ENCODE measurements at regions not wholly inside any gene's neighbourhood (a gene's known extent, or its start where the extent isn't known, plus 50 kb on each side); places are given as distances from the start of the nearest gene placed in this dataset.

DNA sequence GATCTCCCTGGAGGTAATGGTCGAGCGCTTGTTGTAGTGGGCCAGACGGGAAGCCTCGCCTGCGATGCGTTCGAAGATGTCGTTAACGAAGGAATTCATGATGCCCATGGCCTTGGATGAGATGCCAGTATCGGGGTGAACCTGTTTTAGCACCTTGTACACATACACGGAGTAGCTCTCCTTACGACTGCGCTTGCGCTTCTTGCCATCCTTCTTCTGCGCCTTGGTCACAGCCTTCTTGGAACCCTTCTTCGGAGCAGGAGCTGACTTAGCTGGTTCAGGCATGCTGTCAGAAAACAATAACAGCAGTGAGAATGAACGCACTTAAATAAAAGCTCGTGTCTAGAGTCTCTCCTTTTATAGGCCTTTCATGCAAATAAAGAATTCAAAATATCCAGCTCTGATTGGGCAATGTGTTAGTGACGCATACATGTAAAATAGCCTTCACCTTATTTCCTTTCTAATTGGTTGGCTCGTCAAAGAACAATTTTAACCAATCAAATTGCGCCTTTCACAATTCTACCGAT, 129.2 kb downstream of the HFE start:
- DNase-seq: peak; percentile 87

DNA sequence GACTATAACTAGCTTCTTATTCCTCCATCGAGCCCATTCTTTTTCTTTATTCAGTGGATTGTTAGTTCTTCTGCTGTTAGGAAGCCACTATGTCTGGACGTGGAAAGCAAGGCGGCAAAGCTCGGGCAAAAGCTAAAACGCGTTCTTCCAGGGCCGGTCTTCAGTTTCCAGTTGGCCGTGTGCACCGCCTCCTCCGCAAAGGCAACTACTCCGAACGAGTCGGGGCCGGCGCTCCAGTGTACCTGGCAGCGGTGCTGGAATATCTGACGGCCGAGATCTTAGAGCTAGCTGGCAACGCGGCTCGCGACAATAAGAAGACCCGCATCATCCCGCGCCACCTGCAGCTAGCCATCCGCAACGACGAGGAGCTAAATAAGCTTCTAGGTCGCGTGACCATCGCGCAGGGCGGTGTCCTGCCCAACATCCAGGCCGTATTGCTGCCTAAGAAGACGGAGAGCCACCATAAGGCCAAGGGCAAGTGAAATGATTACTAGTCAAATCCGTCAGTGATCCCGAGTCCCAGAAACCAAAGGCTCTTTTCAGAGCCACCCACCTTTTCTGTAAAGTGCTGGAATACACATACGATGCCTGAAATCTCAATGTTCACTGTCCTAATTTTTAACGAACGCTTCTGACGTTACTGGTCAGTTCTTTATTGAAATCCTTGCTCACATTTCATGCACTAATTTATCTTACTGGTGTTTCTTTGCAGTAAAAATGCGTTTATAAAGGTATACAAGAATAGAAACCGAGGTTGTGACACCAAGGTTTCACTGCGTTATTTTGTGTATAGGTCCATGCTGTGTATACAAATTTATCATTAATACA, 129.9 kb downstream of the HFE start:
- no peak for DNase-seq

DNA sequence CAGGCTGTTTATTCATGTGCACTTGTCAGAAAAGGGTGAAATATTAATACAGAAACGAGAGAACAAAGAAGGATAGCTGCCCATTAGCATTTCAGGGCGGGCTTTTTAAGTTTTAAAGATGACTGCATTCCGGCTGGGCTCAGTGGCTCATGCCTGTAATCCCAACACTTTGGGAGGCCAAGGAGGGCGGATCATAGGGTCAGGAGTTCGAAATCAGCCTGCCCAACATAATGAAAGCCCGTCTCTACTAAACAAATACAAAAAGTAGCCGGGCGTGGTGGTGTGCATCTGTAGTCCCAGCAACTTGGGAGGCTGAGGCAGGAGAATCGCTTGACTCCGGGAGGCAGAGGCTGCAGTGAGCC, 130.5 kb downstream of the HFE start:
- DNase-seq: no peak

DNA sequence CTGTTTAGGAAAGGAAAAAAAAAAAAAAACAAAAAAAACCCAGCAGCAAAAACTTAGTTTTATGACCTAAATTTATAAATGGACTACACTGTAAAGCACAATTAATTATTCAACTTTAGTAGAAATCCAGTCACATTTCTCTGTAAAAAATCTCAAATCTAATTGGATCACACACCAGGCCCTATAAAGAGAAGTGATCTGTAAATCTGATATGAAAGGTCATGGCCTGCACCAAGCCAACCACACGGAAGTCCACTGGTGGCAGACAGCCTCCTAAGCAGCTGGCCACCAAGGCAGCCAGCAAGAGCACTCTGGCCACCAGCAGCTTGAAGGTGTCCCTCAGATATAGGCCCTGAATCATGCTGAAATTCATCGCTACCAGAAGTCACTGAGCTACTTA, 131.6 kb downstream of the HFE start:
- no peak for DNase-seq

DNA sequence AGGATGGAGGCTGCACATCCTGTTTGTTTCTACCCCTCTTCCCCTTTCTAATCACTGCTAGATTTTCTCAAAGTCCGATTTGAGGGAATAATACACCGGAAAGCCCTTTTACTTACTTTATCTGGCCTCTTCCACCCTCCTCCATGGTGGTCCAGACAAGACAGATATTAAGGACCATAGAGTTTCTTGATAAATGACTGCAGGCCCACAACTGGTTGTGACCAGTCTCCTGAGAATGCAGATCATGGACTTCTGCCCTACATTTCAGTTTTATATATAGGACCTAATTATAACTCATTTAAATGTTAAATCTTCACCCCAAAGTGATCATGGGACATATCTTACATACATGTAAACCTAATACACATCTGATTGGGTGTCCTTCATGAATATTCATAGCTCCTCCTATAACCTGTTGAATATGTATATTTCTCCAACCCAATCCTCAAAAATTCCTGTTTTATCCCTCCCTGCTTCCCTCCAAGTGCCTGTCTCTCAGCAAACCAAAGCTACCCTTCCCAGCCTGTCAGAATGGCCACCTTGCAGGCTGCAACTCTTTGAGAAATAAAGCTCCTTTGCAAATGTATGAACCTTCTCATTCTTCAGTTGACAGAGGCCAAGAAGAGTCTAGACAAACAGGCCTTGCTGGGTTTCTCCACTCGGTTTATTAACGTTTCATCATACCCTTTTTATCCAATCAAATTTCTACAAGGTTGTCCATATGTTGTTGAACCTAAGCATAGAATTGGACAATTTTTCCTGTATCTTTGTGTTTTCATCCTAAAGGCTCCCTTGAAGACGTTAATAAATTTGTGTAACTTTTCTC, 133.1 kb downstream of the HFE start:
- no peak for DNase-seq

DNA sequence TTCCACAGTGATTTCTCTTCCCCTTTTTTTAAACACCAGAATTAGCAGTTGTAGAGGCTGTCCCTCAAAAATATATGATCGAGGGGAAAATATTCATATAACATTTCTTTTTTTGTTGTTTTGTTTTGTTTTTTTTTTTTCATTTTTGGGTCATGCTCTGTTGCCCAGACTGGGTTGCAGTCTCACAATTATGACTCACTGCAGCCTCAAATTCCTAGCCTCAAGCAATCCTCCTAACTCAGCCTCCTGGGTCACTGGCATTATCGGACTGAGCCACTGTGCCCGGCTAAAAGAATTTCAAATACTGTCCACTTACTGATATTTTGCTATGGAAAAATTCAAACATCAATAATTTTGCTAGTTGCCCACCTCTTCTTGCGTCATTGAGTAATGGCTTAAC, 134.0 kb downstream of the HFE start:
- DNase-seq: no peak

GRCh38 chr6:26222571-26222970, 135.3 kb downstream of the HFE start:
- peak; percentile 3 for DNase-seq

DNA sequence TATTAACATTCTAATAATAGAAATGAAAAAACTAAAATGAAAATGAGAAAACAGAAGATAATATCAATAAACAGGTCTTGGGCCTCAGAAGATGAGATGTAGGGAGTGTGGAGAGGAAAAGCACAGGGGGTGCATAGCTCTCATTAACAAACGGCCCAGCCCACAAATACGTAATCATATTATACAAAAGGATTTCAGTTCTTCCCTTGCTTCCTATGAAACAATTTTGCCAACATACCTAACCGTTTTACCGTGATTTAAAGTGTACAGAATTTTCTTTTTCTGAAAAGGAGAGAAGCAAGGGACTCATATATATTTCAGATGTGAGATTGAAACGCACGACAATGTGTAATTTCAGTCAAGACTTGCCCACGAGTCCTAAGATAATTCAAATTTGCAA, 136.0 kb downstream of the HFE start:
- peak; percentile 17 for DNase-seq

DNA sequence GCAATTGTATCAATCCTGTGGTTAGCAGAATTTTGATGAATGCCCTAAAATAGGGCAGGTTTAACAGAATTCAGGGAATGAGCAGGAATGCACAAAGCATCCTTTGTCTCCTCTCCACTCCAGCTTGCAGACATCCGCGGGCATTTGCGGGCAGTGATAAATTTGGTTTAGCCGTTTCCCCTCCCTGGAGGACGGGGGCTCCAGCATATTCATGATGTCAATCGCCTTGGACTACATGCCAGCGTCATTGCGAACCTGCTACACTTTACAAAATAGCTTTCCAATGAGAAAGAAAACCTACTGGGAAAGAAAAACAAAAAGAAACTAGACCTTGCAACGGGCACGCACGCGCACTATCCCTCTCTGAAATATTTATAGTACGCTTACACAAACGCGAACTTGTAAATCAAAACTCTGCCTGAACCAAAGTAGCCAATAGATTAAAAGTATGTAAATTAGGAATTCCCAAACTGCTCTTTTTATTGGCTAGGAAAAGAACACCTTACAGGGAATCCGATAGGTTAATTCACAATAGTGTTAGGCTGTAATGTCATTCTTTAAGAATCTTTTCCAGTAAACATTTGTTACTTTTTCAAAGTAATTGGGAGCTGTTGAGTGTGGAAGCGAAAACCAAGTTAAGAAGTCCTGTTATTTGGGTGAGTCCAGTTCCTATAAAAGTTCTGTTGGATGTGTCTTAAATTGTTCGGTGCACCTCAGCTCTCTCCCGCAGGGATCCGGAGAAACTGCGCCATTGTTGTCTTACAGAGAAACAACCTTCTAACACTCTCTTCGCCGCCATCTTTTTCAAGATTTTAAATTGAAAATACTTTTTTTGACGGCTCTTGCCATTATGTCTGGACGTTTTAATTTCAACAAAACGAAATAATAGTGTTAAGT, 136.7 kb downstream of the HFE start:
- peak; percentile 87 for DNase-seq

GRCh38 chr6:26224547-26224912, 137.3 kb downstream of the HFE start:
- DNase-seq: no peak

DNA sequence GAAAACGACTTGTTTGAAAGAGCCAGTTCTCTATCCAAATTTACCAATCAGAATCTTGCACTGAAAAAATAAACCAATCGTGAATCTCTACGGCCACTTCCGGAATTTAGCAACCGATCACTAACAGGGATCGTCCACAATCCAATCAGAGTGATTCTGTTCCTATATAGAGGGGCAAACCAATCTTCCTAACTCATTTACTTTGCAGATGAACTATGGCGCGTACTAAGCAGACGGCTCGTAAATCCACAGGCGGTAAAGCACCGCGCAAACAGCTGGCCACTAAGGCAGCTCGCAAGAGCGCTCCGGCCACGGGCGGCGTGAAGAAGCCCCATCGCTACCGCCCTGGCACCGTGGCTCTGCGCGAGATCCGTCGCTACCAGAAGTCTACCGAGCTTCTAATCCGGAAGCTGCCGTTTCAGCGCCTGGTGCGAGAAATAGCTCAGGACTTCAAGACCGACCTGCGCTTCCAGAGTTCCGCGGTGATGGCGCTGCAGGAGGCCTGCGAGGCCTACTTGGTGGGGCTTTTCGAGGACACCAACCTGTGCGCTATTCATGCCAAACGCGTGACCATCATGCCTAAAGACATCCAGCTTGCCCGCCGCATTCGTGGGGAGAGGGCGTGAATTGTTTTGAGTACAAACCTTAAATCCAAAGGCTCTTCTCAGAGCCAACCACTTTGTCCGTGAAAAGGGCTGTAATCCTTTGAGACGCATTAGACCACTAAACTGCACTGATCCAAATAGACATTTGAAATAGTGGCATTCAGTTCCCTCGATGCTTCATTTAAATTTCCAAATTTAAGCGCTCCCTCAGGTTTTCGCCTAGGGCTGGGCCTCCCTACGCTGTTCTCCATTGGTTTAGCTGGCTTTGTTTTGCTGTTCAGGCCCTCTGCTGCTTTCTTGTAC, 138.0 kb downstream of the HFE start:
- no peak for DNase-seq

DNA sequence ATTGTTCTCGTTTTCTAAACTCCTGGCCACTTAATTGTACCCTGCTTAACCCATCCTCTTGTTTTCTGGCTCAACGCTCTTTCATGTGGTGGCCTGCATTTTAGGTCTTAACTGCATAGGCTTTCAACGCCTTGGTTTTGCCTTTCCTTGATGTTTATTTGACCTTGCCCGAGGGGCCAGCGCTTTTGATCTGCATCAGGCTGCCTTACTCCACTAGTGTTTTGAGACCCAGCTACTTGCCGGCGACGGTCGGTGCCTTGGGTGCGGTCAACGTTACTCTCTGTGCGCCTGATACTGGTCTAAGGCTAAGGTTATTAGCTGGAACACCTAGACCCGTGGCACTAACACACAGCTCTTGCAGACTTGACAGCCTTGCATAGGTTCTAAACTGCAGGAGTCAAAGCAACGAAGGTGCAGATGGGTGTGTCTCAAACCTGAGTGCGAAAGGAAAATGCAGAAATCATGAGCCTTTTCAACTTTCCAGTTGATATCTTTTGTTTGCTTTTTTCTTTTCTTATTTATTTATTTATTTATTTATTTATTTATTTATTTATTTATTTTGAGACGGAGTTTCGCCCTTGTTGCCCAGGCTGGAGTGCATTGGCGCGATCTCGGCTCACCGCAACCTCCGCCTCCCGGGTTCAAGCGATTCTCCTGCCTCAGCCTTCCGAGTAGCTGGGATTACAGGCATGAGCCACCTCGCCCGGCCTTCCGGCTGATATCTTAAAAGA, 138.8 kb downstream of the HFE start:
- no peak for DNase-seq

- no peak for DNase-seq
These were observed 138.4 kb upstream of the BTN3A2 start for GRCh38 chr6:26226579-26226967.

DNA sequence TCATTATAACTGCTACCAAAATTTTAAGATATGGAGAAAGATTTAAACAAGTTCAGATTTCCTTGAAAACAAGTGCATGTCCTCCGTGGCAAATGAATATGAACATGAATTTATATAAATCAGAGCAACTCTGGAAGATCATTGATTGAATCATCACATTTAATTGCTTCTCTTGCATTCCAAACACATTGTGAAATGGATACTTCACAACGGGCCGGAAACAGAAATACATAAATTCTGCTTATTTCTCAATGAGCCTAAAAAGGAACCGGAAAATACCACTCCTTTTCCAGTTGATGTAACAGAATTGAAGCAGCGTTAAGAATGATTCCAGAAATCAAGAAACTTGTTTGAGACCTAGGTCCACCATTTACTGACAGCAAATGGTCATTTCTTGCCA, 134.6 kb upstream of the BTN3A2 start:
- DNase-seq: no peak

DNA sequence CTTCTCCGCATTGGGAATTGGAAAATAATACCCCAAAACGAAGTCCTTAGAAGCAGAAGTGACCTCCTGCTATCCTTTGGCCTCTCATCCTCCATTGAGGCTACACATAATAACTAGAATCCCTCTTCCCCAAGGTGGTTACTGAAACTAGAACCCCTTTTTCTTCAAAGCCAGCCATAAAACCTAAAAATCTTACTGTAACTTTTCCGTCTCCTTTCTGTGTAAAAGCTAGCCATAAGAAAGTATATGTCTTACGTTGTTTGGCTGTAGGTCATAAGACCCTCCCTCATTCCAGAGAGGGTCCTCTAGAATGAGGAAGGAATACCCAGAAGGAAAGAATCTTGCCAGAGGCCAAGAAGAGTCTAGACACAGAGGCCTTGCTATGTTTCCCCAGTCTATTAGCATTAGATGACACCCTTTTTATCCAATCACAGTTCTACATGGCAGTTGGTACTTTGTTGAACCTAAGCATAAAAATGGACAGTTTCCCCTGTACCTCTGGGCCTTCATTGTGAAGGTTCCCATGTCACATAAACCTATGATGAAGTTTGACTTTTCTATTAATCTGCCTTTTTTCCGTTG, 133.9 kb upstream of the BTN3A2 start:
- DNase-seq: no peak

DNA sequence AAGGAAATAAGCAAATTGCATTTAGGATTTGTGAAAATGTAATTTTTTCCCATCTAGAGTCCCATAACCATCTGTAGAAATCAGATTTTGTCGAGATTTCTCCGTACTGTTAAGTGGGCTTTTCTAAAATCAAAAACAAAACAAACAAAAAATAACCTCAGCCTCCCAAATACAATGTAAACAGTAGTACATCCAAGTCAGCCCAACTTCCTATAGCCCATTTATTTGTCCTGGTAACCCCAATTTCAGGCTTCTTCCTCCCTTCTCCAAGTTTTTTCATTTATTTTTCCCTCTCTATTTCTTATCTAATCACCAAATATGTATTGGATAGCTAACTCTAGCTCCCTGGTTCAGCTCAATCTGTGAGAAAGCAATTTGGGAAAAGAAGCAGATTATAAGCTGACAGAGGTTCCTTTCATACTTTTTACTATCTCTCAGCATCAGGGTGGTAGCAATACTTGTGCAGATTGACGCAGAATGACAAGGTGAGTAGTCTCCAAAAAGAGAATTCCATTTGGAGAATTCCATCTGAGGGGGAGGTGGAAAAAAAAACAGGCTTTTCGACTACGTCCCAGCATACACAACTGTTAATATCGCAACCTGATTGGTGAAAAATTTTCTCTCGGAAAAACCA, 132.6 kb upstream of the BTN3A2 start:
- no peak for DNase-seq

DNA sequence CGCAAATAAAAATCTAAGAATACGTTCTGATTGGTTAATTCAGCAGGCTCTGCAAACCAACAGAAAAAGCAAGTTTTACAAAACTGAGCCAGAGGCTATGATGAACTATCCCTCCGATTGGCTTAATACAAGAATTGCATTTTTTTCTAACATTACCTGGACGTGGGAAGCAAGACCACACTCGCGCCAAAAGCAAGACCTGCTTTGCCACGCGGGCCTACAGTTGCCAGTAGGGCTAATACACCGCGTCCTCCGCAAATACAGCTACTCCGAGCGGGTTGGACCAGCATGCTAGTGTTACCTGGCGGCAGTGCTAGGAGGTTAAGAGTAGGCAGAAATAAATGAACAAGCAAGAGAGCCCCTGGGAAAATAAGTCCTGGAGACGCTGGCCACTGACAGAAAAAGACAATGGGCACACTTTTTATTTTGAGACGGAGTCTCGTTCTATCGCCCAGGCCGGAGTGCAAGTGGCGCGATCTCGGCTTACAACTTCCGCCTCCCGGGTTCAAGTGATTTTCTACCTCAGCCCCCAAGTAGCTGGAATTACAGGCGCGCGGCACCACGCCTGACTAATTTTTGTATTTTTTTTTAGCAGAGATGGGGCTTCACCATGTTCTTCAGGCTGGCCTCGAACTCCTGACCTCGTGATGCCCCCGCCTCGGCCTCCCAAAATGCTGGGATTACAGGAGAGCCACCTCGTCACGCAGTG, 131.9 kb upstream of the BTN3A2 start:
- DNase-seq: no peak

DNA sequence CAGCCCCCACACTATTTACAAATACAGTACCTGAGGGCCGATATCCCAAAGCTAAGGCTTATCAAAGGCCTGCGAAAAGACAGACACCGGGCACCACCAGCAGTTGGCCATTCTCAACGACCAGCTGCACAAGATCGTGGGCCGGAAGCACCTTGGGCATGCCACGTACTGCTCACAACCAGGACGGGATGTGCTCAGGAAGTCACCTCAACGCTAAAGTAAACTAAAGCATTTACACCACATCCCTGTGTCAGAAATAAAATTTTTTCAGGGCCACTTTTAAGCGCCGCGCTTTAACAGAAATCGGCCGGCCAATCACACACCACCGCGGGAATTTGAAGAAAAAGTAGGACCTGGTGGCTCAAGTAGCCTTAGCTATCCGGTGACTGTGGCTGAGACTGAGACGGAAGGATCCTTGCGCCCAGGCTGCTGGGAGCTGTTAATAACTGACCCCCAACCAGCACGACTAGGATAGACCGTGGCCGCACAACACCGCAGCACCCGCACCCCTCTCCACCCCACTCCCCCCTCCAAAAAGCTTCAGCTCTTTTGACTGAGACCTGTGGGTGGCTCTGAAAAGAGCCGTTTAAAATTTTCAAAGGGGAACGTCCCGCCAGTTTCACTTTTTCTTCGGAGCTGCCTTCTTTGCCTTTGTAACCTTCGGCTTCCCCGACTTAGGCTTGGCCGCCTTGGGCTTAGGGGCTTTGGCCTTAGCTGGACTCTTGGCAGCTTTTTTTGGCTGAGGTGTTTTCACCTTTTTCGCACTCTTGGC, 131.2 kb upstream of the BTN3A2 start:
- no peak for DNase-seq

Data from DMS79 treated with DMSO at 0.1 percent for 48 hours (cell line).